Naive thymus-derived CD8-positive, alpha-beta T cell (primary cell): ENCODE measurements at regions not wholly inside any gene's neighbourhood (a gene's known extent, or its start where the extent isn't known, plus 50 kb on each side); places are given as distances from the start of the nearest gene placed in this dataset.
A peak's percentile ranks its signal among the peaks of the same experiment; 100 is the strongest.
"Not testable (repeated sequence)": the region's sequence is repeated elsewhere in the genome, so short reads cannot be mapped to it uniquely, and the experiment has no call there.

Source experiments
- ATAC-seq, 2 donors: fragments of 150-1000 bp; cut with Tn5 transposase in 1 of 2; sonication (Bioruptor Pico), chemical (Tn5 transposase) in 1 of 2; 1 replicate in 1 of 2; 2 replicates in 1 of 2; pipeline ENCODE4 v1.10.0; 2021; ENCODE audit warnings: mild to moderate bottlenecking in 2 of 2, moderate library complexity in 2 of 2
- POLR2A ChIA-PET: fragments of 350-600 bp; sonication (Branson Sonifier 250); formaldehyde crosslinking; loops from one replicate; lab custom pipeline; 2021; ENCODE audit warnings: antibody characterized with exemption; lab: Charles Lee
- DNase-seq, 10 donors: peaks; one replicate each; pipeline versions ENCODE4 v3.0.0 to v3.0.0-alpha.2; 2020 to 2022
- H3K27ac Mint-ChIP-seq, 10 donors: one replicate each; pipeline ENCODE4 v1.8.0; 2020 to 2022; ENCODE audit warnings: mild to moderate bottlenecking in 10 of 10, mixed read lengths in 10 of 10, moderate library complexity in 4 of 10, inconsistent platforms in 1 of 10
- H3K27me3 Mint-ChIP-seq, 5 donors: one replicate each; pipeline ENCODE4 v1.8.0; 2021 to 2022; ENCODE audit warnings: mixed read lengths in 5 of 5
- H3K36me3 Mint-ChIP-seq, 3 donors: one replicate each; pipeline ENCODE4 v1.8.0; 2020 to 2022; ENCODE audit warnings: mixed read lengths in 3 of 3, mild to moderate bottlenecking in 2 of 3, inconsistent platforms in 1 of 3
- H3K4me1 Mint-ChIP-seq, 4 donors: one replicate each; pipeline ENCODE4 v1.8.0; 2021 to 2022; ENCODE audit warnings: mixed read lengths in 4 of 4
- H3K4me3 Mint-ChIP-seq, 10 donors: one replicate each; pipeline ENCODE4 v1.8.0; 2020 to 2022; ENCODE audit warnings: mild to moderate bottlenecking in 10 of 10, mixed read lengths in 10 of 10, moderate library complexity in 6 of 10, inconsistent platforms in 1 of 10
- H3K9me3 Mint-ChIP-seq, 9 donors: one replicate each; pipeline ENCODE4 v1.8.0; 2020 to 2022; ENCODE audit warnings: mixed read lengths in 9 of 9, mild to moderate bottlenecking in 3 of 9, inconsistent platforms in 1 of 9, moderate library complexity in 1 of 9

DNA sequence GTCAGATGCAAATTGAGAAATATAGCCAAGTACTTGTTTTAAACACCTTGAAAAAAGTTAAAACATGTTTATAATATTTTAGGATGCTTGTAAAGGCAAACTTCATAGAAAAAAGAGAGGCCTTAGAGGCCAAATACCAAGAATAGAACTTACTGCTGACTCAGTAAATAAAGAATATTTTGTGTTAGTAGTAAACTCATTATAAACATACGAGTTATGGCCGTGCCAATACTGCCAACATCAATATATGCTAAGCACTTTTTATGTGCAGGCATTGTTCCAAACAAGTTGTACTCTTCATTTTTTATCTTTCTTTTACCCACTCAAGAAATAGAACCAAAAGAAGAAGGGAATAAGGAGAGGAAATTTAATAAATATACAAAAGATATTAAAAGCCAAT lies 705.9 kb upstream of the NCAM2 start:
- peaks cover 0 to 10% (median 0%) of the 10 kb centered on the region in 9 donors for H3K9me3 Mint-ChIP-seq
- ATAC-seq (no peak), DNase-seq (no peak)
- H3K36me3 Mint-ChIP-seq = no peaks in the 10 kb centered on the region
- H3K4me3 Mint-ChIP-seq = no peak overlapping the region
- POLR2A ChIA-PET = no interaction called here
- peaks cover 0 to 8% (median 3%) of the 10 kb centered on the region in 4 donors for H3K4me1 Mint-ChIP-seq
- no peaks in the 10 kb centered on the region for H3K27me3 Mint-ChIP-seq
- H3K27ac Mint-ChIP-seq = no peak overlapping the region

DNA sequence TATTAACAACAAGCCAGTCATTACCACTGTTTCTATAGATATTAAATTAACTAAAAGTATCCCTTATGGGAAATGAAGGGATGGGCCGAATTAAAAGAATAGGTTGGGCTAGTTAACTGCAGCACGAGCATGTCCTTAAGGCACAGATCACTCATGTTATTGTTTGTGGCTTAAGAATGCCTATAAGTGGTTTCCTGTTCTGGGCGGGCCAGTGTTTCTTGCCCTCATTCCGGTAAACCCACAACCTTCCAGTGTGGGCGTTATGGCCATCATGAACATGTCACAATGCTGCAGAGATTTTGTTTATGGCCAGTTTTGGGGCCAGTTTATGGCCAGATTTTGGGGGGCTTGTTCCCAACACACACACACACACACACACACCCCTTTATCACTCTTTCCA lies 705.4 kb upstream of the NCAM2 start:
- H3K4me3 Mint-ChIP-seq, H3K36me3 Mint-ChIP-seq, H3K4me1 Mint-ChIP-seq, H3K27me3 Mint-ChIP-seq, DNase-seq, POLR2A ChIA-PET, ATAC-seq: not testable (repeated sequence)
- Mint-ChIP-seq H3K9me3 (peaks cover 0 to 12% (median 0%) of the 10 kb centered on the region in 9 donors), H3K27ac (peak overlapping the region in 1 of 10 donors; percentile 49)

DNA sequence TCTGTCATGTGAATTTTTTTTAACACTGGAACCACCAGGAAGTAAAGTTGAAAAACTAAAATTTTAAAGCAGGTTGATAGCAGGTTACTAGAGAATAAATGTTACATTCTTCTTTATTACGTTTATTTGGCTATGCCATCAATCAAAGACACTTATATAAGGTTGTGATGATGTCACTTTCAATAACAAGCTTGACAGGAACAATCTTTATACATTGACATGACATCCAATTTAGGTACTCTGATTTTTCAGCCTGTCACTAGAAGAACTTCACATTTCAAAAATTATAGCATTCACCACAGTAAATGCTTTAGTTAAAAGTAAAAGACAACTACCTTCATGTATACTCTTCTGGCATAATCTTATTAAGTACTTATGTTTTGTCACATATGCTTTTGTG lies 696.8 kb upstream of the NCAM2 start:
- peaks cover 0 to 8% (median 0%) of the 10 kb centered on the region in 9 donors for H3K9me3 Mint-ChIP-seq
- DNase-seq (no peak), ATAC-seq (no peak)
- H3K36me3 Mint-ChIP-seq = no peaks in the 10 kb centered on the region
- no peaks in the 10 kb centered on the region for H3K27me3 Mint-ChIP-seq
- POLR2A ChIA-PET = no interaction called here
- H3K27ac Mint-ChIP-seq = no peak overlapping the region
- no peaks in the 10 kb centered on the region for H3K4me1 Mint-ChIP-seq
- H3K4me3 Mint-ChIP-seq = no peak overlapping the region

DNA sequence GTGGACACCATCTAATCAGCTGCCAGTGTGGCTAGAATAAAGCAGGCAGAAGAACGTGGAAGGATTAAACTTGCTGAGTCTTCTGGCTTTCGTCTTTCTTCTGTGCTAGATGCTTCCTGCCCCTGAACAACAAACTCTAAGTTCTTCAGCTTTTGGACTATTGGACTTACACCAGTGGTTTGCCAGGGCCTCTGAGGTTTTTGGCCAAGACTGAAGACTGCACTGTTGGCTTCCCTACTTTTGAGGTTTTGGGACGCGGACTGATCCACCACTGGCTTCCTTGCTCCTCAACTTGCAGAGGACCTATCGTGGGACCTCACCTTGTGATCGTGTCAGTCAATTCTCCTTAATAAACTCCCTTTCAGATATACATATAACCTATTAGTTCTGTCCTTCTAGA lies 696.1 kb upstream of the NCAM2 start:
- H3K27ac Mint-ChIP-seq = no peak overlapping the region
- H3K27me3 Mint-ChIP-seq = no peaks in the 10 kb centered on the region
- DNase-seq (no peak), ATAC-seq (no peak)
- H3K36me3 Mint-ChIP-seq = no peaks in the 10 kb centered on the region
- H3K4me3 Mint-ChIP-seq = no peak overlapping the region
- H3K9me3 Mint-ChIP-seq = peaks cover 0 to 3% (median 0%) of the 10 kb centered on the region in 9 donors
- POLR2A ChIA-PET = no interaction called here
- no peaks in the 10 kb centered on the region for H3K4me1 Mint-ChIP-seq

DNA sequence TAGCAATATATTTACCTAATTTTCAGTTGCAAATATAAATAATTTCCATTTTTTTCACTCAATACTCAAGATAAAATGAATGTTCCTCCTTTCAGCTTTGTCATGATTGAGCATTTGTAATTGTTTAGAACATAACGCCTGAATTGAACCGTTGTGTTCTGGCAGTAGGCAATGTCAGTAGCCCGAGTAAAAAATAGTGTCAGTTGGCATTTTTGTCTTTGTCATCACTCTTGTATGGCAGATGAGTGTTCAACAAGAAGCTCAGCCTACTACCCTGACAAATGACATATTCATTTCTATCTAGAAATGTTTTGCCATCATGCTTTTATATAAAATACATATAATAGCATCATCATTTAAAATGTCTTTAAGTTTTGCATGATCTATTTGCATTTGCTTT lies 691.4 kb upstream of the NCAM2 start:
- H3K27me3 Mint-ChIP-seq = no peaks in the 10 kb centered on the region
- ATAC-seq = no peak
- no peaks in the 10 kb centered on the region for H3K4me1 Mint-ChIP-seq
- no peaks in the 10 kb centered on the region for H3K36me3 Mint-ChIP-seq
- H3K4me3 Mint-ChIP-seq = no peak overlapping the region
- peaks cover 0 to 9% (median 1%) of the 10 kb centered on the region in 9 donors for H3K9me3 Mint-ChIP-seq
- no peak for DNase-seq
- POLR2A ChIA-PET = no interaction called here
- no peak overlapping the region for H3K27ac Mint-ChIP-seq

DNA sequence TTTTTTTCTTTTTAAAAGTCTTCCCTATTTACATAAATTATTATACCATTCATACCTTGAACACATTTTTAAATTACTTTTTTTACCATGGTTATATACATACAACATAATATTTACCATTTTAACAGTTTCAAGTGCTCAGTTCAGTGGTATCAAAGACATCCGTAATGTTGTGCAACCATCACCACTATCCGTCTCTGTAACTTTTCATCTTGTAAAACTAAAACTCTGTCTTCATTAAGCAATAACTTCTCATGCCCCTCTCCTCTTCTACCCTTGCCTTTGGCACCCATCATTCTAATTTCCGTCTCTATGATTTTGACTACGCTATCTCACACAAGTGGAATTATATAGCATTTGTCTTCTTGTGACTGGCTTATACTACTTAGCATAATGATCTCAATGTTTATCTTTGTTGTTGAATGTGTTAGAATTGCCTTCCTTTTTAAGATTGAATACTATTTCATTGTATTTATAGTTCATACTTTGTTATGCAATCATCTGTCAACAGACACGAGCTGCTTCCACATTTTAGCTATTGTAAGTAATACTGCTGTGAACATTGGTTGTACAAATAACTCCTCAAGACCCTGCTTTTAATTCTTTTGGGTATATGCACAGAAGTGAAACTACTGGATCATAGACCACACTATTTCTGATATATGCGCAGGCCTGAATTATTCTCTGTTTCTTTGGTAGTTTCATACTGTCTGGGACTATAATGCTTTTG lies 689.5 kb upstream of the NCAM2 start:
- no peaks in the 10 kb centered on the region for H3K27me3 Mint-ChIP-seq
- ATAC-seq (no peak), DNase-seq (no peak)
- peaks cover 0 to 9% (median 0%) of the 10 kb centered on the region in 9 donors for H3K9me3 Mint-ChIP-seq
- no peak overlapping the region for H3K4me3 Mint-ChIP-seq
- H3K27ac Mint-ChIP-seq = no peak overlapping the region
- no peaks in the 10 kb centered on the region for H3K4me1 Mint-ChIP-seq
- POLR2A ChIA-PET = no interaction called here
- no peaks in the 10 kb centered on the region for H3K36me3 Mint-ChIP-seq

DNA sequence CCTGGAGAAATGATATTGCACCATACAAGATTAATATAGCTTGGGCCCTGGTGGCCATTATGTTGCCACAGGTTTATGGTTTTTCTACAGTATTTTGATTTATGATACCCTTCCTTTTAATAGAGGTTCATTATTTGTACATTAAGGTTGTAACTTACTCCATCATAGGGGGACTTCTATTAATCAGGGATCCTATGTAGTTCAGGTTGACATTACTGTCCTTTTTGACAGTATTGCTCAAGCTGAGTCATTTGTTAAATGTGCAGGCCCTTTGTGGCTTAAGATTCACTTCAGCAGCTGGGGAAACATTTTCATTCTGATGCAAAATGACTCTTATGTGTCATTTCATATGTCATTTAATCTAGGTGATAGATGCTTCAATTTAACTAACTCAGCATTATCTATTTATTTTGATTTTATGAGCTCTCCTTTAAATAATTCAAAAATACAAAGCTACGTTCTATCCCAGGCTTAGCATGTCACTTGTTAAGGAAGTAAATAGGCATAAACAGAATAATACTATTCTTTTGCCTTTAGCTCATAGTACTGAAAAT lies 686.9 kb upstream of the NCAM2 start:
- DNase-seq = no peak
- Mint-ChIP-seq H3K27me3 (no peaks in the 10 kb centered on the region), H3K36me3 (no peaks in the 10 kb centered on the region), H3K4me3 (no peak overlapping the region), H3K27ac (no peak overlapping the region), H3K4me1 (no peaks in the 10 kb centered on the region), H3K9me3 (peaks cover 0 to 21% (median 3%) of the 10 kb centered on the region in 9 donors)
- no peak for ATAC-seq
- POLR2A ChIA-PET = no interaction called here

DNA sequence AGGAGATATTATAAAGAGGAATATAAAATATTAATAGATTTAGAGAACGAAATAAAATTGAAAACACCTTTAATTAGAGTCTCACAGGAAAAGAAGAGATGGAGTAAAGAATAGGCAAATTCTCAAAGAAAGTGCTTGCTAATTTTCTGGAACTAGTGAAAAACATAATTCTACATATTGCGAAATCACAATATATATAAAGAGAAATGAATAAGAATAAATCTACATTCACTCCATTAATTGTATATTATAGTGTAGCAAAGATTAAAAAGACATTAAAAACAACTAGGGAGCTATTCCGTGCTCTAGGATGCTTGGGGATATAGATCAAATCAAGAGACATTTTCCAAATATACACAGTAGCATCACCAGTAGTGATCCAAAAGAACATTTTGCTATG lies 685.2 kb upstream of the NCAM2 start:
- POLR2A ChIA-PET = no interaction called here
- Mint-ChIP-seq H3K4me1 (no peaks in the 10 kb centered on the region), H3K4me3 (no peak overlapping the region), H3K9me3 (peaks cover 0 to 30% (median 8%) of the 10 kb centered on the region in 9 donors), H3K27ac (no peak overlapping the region), H3K27me3 (no peaks in the 10 kb centered on the region), H3K36me3 (no peaks in the 10 kb centered on the region)
- ATAC-seq (no peak), DNase-seq (no peak)

DNA sequence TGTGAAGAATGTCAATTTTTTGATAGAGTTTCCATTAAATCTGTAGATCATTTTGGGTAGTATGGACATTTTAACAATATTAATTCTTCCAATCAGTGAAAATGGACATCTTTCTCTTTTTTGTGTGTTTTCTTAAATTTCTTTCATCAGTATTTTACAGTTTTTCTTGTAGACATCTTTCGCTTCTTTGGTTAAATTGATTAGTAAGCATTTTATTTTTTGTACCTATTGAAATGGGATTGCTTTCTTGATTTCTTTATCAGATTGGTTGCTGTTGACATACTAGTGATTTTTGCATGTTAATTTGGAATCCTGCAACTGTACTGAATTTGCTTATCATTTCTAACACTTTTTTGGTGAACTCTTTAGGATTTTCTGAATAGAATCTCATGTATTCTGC lies 683.2 kb upstream of the NCAM2 start:
- H3K4me1 Mint-ChIP-seq = no peaks in the 10 kb centered on the region
- no peaks in the 10 kb centered on the region for H3K27me3 Mint-ChIP-seq
- H3K36me3 Mint-ChIP-seq = no peaks in the 10 kb centered on the region
- no peak overlapping the region for H3K27ac Mint-ChIP-seq
- no peak overlapping the region for H3K4me3 Mint-ChIP-seq
- ATAC-seq = no peak
- POLR2A ChIA-PET = no interaction called here
- peaks cover 0 to 23% (median 8%) of the 10 kb centered on the region in 9 donors for H3K9me3 Mint-ChIP-seq
- no peak for DNase-seq

DNA sequence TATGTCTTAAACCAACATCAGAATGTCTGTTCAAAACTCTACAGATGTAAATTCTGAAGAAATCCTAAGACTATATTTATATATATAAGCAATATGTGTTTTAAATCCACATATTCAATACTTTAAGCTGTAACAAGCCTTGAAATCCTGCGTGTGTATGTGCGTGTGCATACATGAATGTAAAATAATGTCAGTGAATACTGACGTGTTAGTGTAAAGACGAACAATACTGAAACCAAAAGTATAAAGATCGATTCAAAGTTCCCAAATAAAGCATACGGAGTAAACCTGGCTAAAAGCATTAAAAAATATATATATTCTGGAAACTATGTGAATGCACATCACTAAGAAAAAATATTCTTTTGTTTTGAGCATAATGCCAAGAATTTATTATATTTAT lies 668.6 kb upstream of the NCAM2 start:
- Mint-ChIP-seq H3K27me3 (no peaks in the 10 kb centered on the region), H3K36me3 (no peaks in the 10 kb centered on the region), H3K27ac (no peak overlapping the region), H3K4me3 (no peak overlapping the region), H3K9me3 (peaks cover 0 to 20% (median 3%) of the 10 kb centered on the region in 9 donors), H3K4me1 (no peaks in the 10 kb centered on the region)
- POLR2A ChIA-PET = no interaction called here
- no peak for ATAC-seq
- no peak for DNase-seq

DNA sequence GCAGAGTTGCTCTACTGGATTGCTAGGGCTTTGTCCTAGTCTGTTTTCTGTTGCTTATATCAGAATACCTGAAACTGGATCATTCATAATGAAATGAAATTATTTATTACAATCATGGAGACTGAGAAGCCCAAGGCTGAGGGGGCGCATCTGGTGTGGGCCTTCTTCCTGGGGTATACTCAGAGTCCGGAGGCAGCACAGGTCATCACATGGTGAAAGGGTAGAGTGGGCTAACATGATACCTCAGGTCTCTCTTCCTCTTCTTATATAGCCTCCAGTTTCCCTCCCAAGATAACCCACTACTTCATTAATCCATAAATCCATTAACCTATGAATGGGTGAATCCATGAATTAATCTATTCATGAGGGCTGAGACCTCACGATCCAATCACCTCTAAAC lies 667.6 kb upstream of the NCAM2 start:
- POLR2A ChIA-PET = no interaction called here
- H3K9me3 Mint-ChIP-seq = peaks cover 0 to 20% (median 2%) of the 10 kb centered on the region in 9 donors
- no peaks in the 10 kb centered on the region for H3K27me3 Mint-ChIP-seq
- H3K36me3 Mint-ChIP-seq = no peaks in the 10 kb centered on the region
- no peak for DNase-seq
- ATAC-seq = no peak
- no peak overlapping the region for H3K4me3 Mint-ChIP-seq
- H3K27ac Mint-ChIP-seq = no peak overlapping the region
- no peaks in the 10 kb centered on the region for H3K4me1 Mint-ChIP-seq

DNA sequence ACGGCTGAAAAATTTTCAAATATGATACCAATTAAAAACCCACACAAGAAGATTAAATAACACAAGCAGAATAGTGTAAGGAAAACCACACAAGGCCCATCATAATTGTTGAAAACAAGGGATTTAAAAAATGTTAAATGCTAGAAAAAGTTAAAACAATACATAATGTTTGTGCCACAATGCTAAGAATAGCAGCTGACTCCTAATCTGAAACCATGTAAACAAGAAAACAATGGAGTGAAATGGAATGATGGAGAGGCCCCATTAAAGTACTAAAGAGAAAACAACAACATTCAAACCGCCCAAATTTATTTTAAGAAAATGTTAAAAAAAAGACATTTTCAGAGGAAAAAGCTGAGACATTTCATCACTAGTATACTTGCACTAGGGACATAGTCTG lies 663.6 kb upstream of the NCAM2 start:
- H3K36me3 Mint-ChIP-seq = no peaks in the 10 kb centered on the region
- peaks cover 0 to 30% (median 2%) of the 10 kb centered on the region in 9 donors for H3K9me3 Mint-ChIP-seq
- H3K27ac Mint-ChIP-seq = no peak overlapping the region
- POLR2A ChIA-PET = no interaction called here
- H3K4me3 Mint-ChIP-seq = no peak overlapping the region
- ATAC-seq = no peak
- H3K4me1 Mint-ChIP-seq = no peaks in the 10 kb centered on the region
- H3K27me3 Mint-ChIP-seq = no peaks in the 10 kb centered on the region
- no peak for DNase-seq

DNA sequence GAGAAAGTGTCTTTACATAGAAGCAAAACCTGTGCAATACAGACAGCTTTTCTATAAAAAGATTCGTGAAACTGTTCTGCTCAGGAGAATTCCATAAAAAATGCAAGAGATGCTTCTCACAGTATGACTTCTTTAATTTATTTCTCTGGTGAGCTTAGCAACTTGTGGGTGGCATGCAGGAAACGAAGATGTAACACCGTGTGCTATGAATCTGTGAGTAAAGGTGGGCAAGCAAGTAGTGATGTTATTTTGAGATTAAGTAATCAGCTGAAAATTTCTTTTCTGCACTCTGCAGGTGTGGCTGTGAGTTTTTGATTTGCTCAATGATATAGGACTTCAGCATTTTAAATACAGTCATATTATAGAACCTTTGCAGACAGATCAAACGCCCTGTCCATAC lies 656.8 kb upstream of the NCAM2 start:
- H3K36me3 Mint-ChIP-seq = no peaks in the 10 kb centered on the region
- H3K9me3 Mint-ChIP-seq = peaks cover 0 to 31% (median 2%) of the 10 kb centered on the region in 9 donors
- H3K27ac Mint-ChIP-seq = no peak overlapping the region
- no peaks in the 10 kb centered on the region for H3K4me1 Mint-ChIP-seq
- DNase-seq (no peak), ATAC-seq (no peak)
- POLR2A ChIA-PET = no interaction called here
- no peaks in the 10 kb centered on the region for H3K27me3 Mint-ChIP-seq
- no peak overlapping the region for H3K4me3 Mint-ChIP-seq

DNA sequence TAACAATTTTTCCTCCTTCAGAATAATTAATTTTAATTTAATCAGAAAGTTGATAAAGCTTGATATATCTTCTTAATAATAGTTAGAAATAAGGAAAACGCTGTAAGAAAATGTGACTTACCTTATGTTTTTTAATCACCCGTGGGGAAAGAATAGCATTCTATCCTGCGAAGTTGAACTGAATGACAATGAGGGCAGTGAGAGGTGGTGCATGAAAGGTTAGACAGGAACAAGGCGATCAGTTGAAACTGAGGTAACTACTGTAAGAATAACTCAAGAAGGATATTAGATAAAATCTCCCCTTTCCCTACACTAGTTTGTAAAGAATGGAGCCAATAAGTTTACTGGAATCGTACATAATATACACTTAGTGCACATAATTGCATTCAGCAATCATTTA lies 655.0 kb upstream of the NCAM2 start:
- POLR2A ChIA-PET = no interaction called here
- no peak overlapping the region for H3K27ac Mint-ChIP-seq
- no peaks in the 10 kb centered on the region for H3K27me3 Mint-ChIP-seq
- no peaks in the 10 kb centered on the region for H3K36me3 Mint-ChIP-seq
- no peaks in the 10 kb centered on the region for H3K4me1 Mint-ChIP-seq
- DNase-seq = no peak
- peaks cover 0 to 31% (median 3%) of the 10 kb centered on the region in 9 donors for H3K9me3 Mint-ChIP-seq
- no peak for ATAC-seq
- H3K4me3 Mint-ChIP-seq = no peak overlapping the region
